H1 (cell line): ENCODE measurements at regions not wholly inside any gene's neighbourhood (a gene's known extent, or its start where the extent isn't known, plus 50 kb on each side); places are given as distances from the start of the nearest gene placed in this dataset.

Source experiments
- CTCF ChIA-PET: fragments of 300-600 bp; sonication (Branson Sonifier 250); formaldehyde crosslinking; loops from one replicate; lab custom pipeline; 2021; ENCODE audit not compliant: partially characterized antibody; lab: Charles Lee
- POLR2A ChIA-PET: fragments of 300-600 bp; sonication (Branson Sonifier 250); formaldehyde crosslinking; loops from one replicate; lab custom pipeline; 2021; ENCODE audit warnings: inconsistent platforms; ENCODE audit not compliant: partially characterized antibody; lab: Charles Lee
- DNase-seq, 2 experiments: peaks; one replicate each; pipeline versions ENCODE4 v3.0.0 to v3.0.0-alpha.2; 2010 to 2022; ENCODE audit warnings: low spot score in 2 of 2, low read depth in 1 of 2, mixed read lengths in 1 of 2
- FAIRE-seq: peaks from 2 replicates; lab custom pipeline; 2011; peaks lifted over from hg19 to GRCh38; lab: Jason Lieb, UNC
- H2AFZ ChIP-seq: 2 replicates; pipeline ENCODE4 v1.8.1; 2012; ENCODE audit warnings: low read length, inconsistent platforms
- H2AK5ac ChIP-seq: 2 replicates; pipeline ENCODE4 v1.6.1; 2013; ENCODE audit warnings: low read depth, low read length
- H2BK120ac ChIP-seq: replicated peaks from 2 replicates; pipeline ENCODE3; 2013; ENCODE audit warnings: low read depth, low read length, inconsistent platforms
- H2BK12ac ChIP-seq: 2 replicates; pipeline ENCODE4 v1.6.1; 2013; ENCODE audit warnings: low read depth, low read length
- H2BK15ac ChIP-seq: 2 replicates; pipeline ENCODE4 v1.6.1; 2013; ENCODE audit warnings: low read length
- H2BK20ac ChIP-seq: 2 replicates; pipeline ENCODE4 v1.6.1; 2013; ENCODE audit warnings: low read length
- H2BK5ac ChIP-seq: 2 replicates; pipeline ENCODE4 v1.6.1; 2013; ENCODE audit warnings: low read depth, low read length
- H3K14ac ChIP-seq: 2 replicates; pipeline ENCODE4 v1.6.1; 2013; ENCODE audit warnings: inconsistent platforms; ENCODE audit not compliant: insufficient read length
- H3K18ac ChIP-seq: 2 replicates; pipeline ENCODE4 v1.6.1; 2013; ENCODE audit warnings: low read length; ENCODE audit errors: extremely low read depth
- H3K23ac ChIP-seq: 2 replicates; pipeline ENCODE4 v1.6.1; 2013; ENCODE audit warnings: inconsistent platforms; ENCODE audit not compliant: insufficient read length
- H3K23me2 ChIP-seq: 2 replicates; pipeline ENCODE4 v1.6.1; 2013; ENCODE audit warnings: low read depth, low read length
- H3K27ac ChIP-seq: 2 replicates; pipeline ENCODE4 v1.6.1; 2011; ENCODE audit warnings: low read depth, low read length, inconsistent platforms
- H3K27me3 ChIP-seq, 4 experiments: replicated peaks in 1 of 4; 1 replicate in 1 of 4; 2 replicates in 3 of 4; pipeline versions ENCODE4 v1.6.1 to v1.8.1; 2011 to 2013; ENCODE audit warnings: low read length in 3 of 4, mild to moderate bottlenecking in 3 of 4, inconsistent platforms in 2 of 4, mixed read lengths in 2 of 4, moderate library complexity in 1 of 4; ENCODE audit not compliant: control insufficient read depth in 3 of 4, insufficient read depth in 3 of 4; ENCODE audit errors: extremely low read depth in 1 of 4
- H3K36me3 ChIP-seq, 4 experiments: 2 replicates each; pipeline versions ENCODE4 v1.6.1 to v1.8.1; 2011 to 2013; ENCODE audit warnings: mild to moderate bottlenecking in 4 of 4, low read length in 3 of 4, moderate library complexity in 2 of 4, control low read depth in 1 of 4, inconsistent platforms in 1 of 4; ENCODE audit not compliant: insufficient read depth in 4 of 4, control insufficient read depth in 2 of 4
- H3K4ac ChIP-seq: replicated peaks from 2 replicates; pipeline ENCODE3; 2013; ENCODE audit warnings: low read length, low read depth, mixed read lengths, inconsistent platforms; ENCODE audit not compliant: insufficient read length
- H3K4me1 ChIP-seq, 4 experiments: replicated peaks in 1 of 4; 1 replicate in 1 of 4; 2 replicates in 3 of 4; pipeline versions ENCODE4 v1.6.1 to v1.8.1; 2011 to 2013; ENCODE audit warnings: low read length in 3 of 4, inconsistent platforms in 2 of 4, mixed read lengths in 1 of 4; ENCODE audit not compliant: insufficient read depth in 4 of 4, control insufficient read depth in 3 of 4
- H3K4me2 ChIP-seq, 2 experiments: 2 replicates each; pipeline versions ENCODE4 v1.6.1 to v1.8.1; 2011 to 2013; ENCODE audit warnings: low read depth in 2 of 2, low read length in 2 of 2, control low read depth in 1 of 2, inconsistent platforms in 1 of 2, mild to moderate bottlenecking in 1 of 2; ENCODE audit not compliant: insufficient read depth in 1 of 2
- H3K4me3 ChIP-seq, 4 experiments: fragments of 200-600, 300-600 bp in 1 of 4; sonication (generic), shearing (Covaris generic), sonication (Bioruptor Twin) in 1 of 4; 2 replicates each; pipeline versions ENCODE4 v1.5.1 to v1.8.1; 2011 to 2016; ENCODE audit warnings: low read length in 4 of 4, low read depth in 3 of 4, control low read depth in 2 of 4, inconsistent platforms in 2 of 4, mild to moderate bottlenecking in 2 of 4, mixed read lengths in 1 of 4, moderate library complexity in 1 of 4; ENCODE audit not compliant: insufficient read depth in 2 of 4; ENCODE audit errors: extremely low read depth in 1 of 4
- H3K56ac ChIP-seq: replicated peaks from 2 replicates; pipeline ENCODE3; 2013; ENCODE audit warnings: low read depth, mild to moderate bottlenecking, mixed read lengths, low read length, inconsistent platforms; ENCODE audit not compliant: insufficient read length
- H3K79me1 ChIP-seq: 2 replicates; pipeline ENCODE4 v1.6.1; 2013; ENCODE audit warnings: low read depth, low read length, control low read depth
- H3K79me2 ChIP-seq, 2 experiments: 2 replicates each; pipeline versions ENCODE4 v1.6.1 to v1.8.1; 2012 to 2013; ENCODE audit warnings: low read length in 2 of 2, mild to moderate bottlenecking in 2 of 2, inconsistent platforms in 1 of 2; ENCODE audit not compliant: insufficient read depth in 2 of 2, control insufficient read depth in 1 of 2
- H3K9ac ChIP-seq, 4 experiments: replicated peaks in 1 of 4; 1 replicate in 1 of 4; 2 replicates in 3 of 4; pipeline versions ENCODE4 v1.6.1 to v1.8.1; 2011 to 2013; ENCODE audit warnings: low read depth in 3 of 4, low read length in 3 of 4, control low read depth in 2 of 4, mild to moderate bottlenecking in 2 of 4, moderate library complexity in 2 of 4, inconsistent platforms in 1 of 4; ENCODE audit errors: extremely low read depth in 1 of 4
- H3K9me3 ChIP-seq, 2 experiments: 2 replicates each; pipeline versions ENCODE4 v1.6.1 to v1.8.1; 2012 to 2013; ENCODE audit warnings: mild to moderate bottlenecking in 2 of 2, moderate library complexity in 2 of 2, control low read depth in 1 of 2, inconsistent platforms in 1 of 2, low read depth in 1 of 2, low read length in 1 of 2, mixed read lengths in 1 of 2; ENCODE audit not compliant: insufficient read depth in 2 of 2
- H4K20me1 ChIP-seq, 2 experiments: replicated peaks in 1 of 2; 2 replicates each; pipeline versions ENCODE3 to v1.8.1; 2011 to 2013; ENCODE audit warnings: inconsistent platforms in 2 of 2, low read length in 2 of 2, mild to moderate bottlenecking in 1 of 2; ENCODE audit not compliant: insufficient read depth in 2 of 2, control insufficient read depth in 1 of 2
- H4K5ac ChIP-seq: 2 replicates; pipeline ENCODE4 v1.6.1; 2013; ENCODE audit warnings: low read length, low read depth, mixed read lengths, inconsistent platforms; ENCODE audit not compliant: insufficient read length
- H4K8ac ChIP-seq: 2 replicates; pipeline ENCODE4 v1.8.0; 2013; ENCODE audit warnings: mild to moderate bottlenecking, moderate library complexity, low read length, inconsistent platforms; ENCODE audit not compliant: insufficient read depth; ENCODE audit errors: extremely low read depth
- H4K91ac ChIP-seq: replicated peaks from 2 replicates; pipeline ENCODE3; 2013; ENCODE audit warnings: low read length, mixed read lengths, inconsistent platforms; ENCODE audit not compliant: insufficient read length
- CBX8 ChIP-seq: fragments of 300-800, 300-1000 bp; sonication (generic); IDR thresholded peaks from 2 replicates; pipeline ENCODE4 v1.7.1; 2016; ENCODE audit warnings: low read depth, low read length, borderline replicate concordance
- EGR1 ChIP-seq: IDR thresholded peaks from 2 replicates; pipeline ENCODE4 v1.6.1; 2011; ENCODE audit warnings: low read depth, low read length, borderline replicate concordance
- KDM5A ChIP-seq: fragments of 200-600 bp; IDR thresholded peaks from 2 replicates; pipeline ENCODE4 v1.7.1; 2012; ENCODE audit warnings: mild to moderate bottlenecking, low read length, inconsistent platforms, mixed read lengths
- SAP30 ChIP-seq: fragments of 300-600 bp; sonication (generic); IDR thresholded peaks from 2 replicates; pipeline ENCODE4 v1.7.1; 2012; ENCODE audit warnings: low read length, moderate library complexity, mild to moderate bottlenecking, inconsistent platforms; ENCODE audit not compliant: insufficient read depth, insufficient replicate concordance
- SIN3A ChIP-seq, 2 experiments: IDR thresholded peaks in 1 of 2; conservative IDR thresholded peaks in 1 of 2; 2 replicates each; pipeline ENCODE4 v1.6.1; 2011 to 2012; ENCODE audit warnings: low read length in 2 of 2, improper control_type of control experiment in 1 of 2, low read depth in 1 of 2, mild to moderate bottlenecking in 1 of 2
- SP4 ChIP-seq: IDR thresholded peaks from 2 replicates; pipeline ENCODE4 v1.6.1; 2012; ENCODE audit warnings: low read length, inconsistent platforms

- Histone ChIP-seq H3K4me2 (no peak overlapping the region), H3K23me2 (peaks cover 3% of the 10 kb centered on the region; the same call in 1 of the 2 replicates), H3K4me1 (peaks cover 0 to 3% (median 0%) of the 10 kb centered on the region in 4 experiments; a peak in 1 of 7 replicates), H4K5ac (no peak overlapping the region), H3K79me2 (no peaks in the 10 kb centered on the region), H3K18ac (no peak overlapping the region), H3K23ac (no peak overlapping the region), H2BK15ac (no peak overlapping the region), H2AFZ (no peak overlapping the region), H2BK20ac (no peak overlapping the region), H3K14ac (no peak overlapping the region), H3K27ac (no peak overlapping the region), H2AK5ac (no peak overlapping the region), H2BK12ac (no peak overlapping the region), H4K8ac (no peak overlapping the region), H3K4ac (no peak overlapping the region), H3K56ac (no peak overlapping the region), H3K9ac (no peak overlapping the region), H3K9me3 (no peaks in the 10 kb centered on the region), H3K79me1 (no peaks in the 10 kb centered on the region), H4K91ac (no peak overlapping the region), H4K20me1 (no peaks in the 10 kb centered on the region), H3K36me3 (no peaks in the 10 kb centered on the region), H2BK120ac (no peak overlapping the region), H3K27me3 (no peaks in the 10 kb centered on the region), H3K4me3 (no peak overlapping the region), H2BK5ac (no peak overlapping the region)
- no peak for FAIRE-seq
- ChIA-PET CTCF (interaction anchor here (0.6 to 1.4 kb wide), 5 partner anchors 9 to 1418 kb away, joined by 3 to 5 read pairs (median 3); no protein-coding TSS in a partner anchor), POLR2A (no interaction called here)
- DNase-seq = no peak
- TF ChIP-seq SIN3A (conservative IDR thresholded peaks at IDR 0.05 in 1 of 2, IDR thresholded peaks at IDR 0.05 in 1 of 2; ENCODE audit: low read depth in 1 of 2, low read length in 2 of 2) = no peak
- no peak for TF ChIP-seq SAP30
- TF ChIP-seq KDM5A = no peak
- TF ChIP-seq CBX8 = no peak
- TF ChIP-seq EGR1 = no peak
- TF ChIP-seq SP4 = no peak
These were observed 290.9 kb downstream of the CDK5RAP2 start for GRCh38 chr9:120289098-120289497.
